HG03378 (cell line): ENCODE measurements at regions not wholly inside any gene's neighbourhood (a gene's known extent, or its start where the extent isn't known, plus 50 kb on each side); places are given as distances from the start of the nearest gene placed in this dataset.
"Not testable (repeated sequence)": the region's sequence is repeated elsewhere in the genome, so short reads cannot be mapped to it uniquely, and the experiment has no call there.

Source experiments
- ATAC-seq: cut with Tn5 transposase; IDR thresholded peaks from one replicate; pipeline ENCODE4 v1.9.1; 2021; ENCODE audit warnings: mild to moderate bottlenecking, moderate library complexity; ENCODE audit not compliant: unreplicated experiment

DNA sequence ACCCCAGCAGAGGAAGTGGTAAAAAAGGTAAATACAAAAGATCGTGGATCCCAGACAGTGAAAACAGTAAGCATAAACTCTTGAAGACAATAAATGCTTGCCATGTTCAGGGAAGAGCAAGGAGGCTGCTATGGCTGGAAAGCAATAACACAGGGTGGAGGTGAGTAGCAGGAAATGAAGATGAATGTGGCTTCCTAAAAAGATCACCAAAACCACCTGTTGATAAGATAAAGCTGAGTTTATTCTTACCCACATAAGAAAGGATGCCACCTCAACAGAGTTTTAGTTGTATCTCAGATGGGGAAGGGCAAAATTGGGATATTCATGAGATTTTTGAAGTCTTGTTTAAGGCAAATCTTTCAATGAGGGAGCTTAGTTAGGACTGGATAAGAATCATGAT lies 273.3 kb downstream of the MSX2 start:
- no peak for ATAC-seq

GRCh38 chr5:174996941-174997340 lies 272.6 kb downstream of the MSX2 start:
- ATAC-seq: no peak

DNA sequence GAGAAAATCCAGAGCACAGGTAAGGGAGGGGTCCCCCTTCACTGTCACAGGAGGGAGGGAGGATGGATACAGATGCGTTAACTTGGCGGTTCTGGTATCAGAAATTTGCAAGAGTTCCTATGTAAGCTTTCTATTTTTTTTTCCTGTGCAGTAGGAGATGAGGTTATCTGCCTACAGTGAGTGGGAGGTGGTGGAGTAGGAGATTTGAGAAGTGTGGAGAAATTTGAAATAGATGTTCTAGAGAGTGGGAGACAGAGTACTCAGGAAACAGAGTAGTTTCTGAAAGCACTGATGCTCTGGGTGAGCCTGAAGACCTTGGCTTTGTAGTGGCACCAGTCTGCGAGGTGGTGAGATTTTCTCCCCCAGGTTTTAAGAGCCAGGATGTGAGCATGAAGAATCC lies 271.4 kb downstream of the MSX2 start:
- no peak for ATAC-seq

DNA sequence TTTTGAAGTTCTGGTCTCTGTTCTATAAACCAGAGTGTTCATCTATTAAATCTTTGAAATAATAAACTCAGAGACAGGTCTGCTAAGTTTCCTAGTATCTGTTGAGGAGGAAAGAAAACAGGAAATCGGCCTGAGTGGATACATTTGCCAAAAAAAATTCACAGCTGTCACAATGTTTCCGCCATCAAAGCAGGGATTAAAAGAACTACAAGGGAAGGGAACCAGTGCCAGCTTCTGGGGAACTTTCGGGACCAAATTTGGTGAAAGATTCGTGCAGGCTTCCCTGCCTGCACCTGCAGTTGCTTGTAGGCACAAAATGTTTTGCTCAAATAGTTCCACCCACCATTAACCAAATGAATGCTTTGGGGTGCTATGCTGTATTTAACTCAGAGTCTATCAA lies 267.5 kb downstream of the MSX2 start:
- no peak for ATAC-seq

DNA sequence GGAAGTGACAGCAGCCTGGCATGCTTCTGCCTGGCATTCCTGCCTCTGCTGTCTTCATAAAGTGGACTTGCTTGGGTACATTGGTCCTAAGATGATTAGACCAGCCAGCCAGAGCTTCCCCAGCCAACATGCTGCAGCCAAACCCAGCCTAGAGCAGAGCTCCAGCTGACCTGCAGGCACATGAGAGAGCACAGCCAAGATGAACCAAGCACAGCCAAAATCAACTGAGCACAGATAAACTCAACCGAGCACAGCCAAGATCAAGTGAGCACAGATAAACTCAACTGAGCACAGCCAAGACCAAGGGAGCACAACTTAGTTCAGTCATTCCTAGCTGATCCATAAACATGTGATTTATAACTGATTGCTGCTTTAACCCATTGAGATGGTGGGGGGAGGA lies 266.5 kb downstream of the MSX2 start:
- ATAC-seq: no peak

- ATAC-seq: no peak
Measured at GRCh38 chr5:174987443-174988012, 263.1 kb downstream of the MSX2 start.

DNA sequence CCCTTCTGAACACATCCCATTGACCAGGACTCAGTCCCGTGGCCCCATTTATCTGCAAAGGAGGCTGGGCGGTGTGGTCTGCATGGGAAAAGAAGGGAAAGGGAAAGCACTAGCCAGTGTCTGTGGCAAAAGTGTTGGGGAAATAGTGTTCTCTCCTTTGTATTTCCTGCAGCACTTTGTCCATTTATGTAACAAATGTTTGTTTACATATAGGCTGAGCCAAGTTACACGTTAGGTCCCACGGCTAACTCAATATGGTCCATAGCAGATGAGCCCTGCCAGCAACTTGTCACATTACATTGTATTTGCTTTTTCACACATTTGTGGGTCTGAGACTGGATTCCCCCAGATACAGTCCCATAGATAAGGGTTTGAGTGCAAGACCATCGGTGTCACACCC lies 260.5 kb downstream of the MSX2 start:
- ATAC-seq: no peak

DNA sequence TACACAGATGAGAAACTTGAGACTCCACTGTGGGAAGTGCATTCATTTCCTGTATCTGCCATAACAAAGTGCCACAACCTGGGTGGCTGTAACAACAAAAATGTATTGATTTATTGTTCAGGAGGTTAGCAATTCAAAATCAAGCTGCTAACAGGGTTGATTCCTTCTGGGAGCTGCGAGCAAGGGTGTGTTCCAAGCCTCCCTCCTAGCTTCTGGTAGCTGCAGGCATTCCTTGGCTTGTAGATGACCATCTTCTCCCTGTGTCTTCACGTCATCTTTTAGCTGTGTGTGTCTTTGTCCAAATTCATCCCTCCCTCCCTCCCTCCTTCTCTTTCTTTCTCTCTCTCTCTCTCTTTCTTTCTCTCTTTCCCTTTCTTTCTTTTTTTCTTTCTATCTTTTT lies 258.1 kb downstream of the MSX2 start:
- no peak for ATAC-seq

- no peak for ATAC-seq
Measured at GRCh38 chr5:174981416-174981815, 257.0 kb downstream of the MSX2 start.

- ATAC-seq: no peak
Measured at GRCh38 chr5:174980952-174981351, 256.6 kb downstream of the MSX2 start.

GRCh38 chr5:174972291-174972690 lies 247.9 kb downstream of the MSX2 start:
- ATAC-seq: no peak

DNA sequence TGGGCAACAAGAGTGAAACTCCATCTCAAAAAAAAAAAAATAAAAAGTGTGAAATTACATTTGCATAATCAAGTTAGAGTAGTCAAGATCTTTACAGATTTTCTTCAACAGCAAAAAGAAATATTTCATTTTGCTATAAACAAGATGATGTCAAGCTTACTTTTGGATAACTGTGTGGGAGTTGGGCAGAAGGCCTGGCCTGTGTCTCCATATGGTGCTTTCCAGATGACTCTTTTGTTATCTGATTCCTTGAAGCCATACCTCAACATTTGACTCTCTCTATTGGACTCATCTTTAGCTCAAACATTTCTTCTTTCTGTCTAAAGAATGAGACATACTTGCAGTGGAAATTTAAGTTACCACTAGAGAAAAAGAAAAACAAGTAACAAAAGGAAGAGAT lies 246.8 kb downstream of the MSX2 start:
- ATAC-seq: no peak

DNA sequence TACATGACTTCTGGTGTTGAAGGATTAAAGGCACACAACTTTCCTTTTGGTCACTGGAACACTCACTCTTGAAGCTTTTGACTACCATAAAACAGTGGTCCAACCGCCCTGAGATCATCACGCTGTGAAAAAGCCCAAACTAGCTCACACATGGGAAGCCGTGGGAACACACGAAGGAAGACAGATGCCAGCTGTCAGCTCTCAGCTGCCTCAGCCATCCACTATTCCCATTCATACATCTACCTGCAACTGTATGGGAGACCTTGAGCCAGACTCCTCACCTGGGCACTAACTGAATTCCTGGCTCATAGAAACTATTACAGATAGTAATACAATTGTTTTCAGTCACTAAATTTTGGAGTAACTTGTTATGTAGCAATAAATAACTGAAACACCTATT lies 246.1 kb downstream of the MSX2 start:
- ATAC-seq: no peak

DNA sequence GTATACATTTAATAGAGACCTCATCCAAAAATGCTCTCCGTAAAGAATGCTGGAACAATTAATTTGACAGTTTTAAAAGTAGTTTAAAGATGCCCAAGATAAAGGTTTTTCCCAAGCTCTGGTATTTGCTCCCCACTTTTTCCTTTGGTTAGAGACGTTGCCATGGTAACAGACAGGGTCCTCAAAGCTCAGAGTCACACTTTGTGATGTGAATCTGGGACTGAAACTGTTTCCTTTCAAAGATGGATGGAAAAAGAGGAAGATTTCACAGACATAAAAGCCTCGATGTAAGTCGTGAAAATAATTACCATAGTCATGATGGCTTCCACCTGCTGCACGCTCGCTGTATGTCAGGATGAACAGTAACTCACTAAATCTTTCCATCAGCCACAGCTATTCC lies 229.5 kb downstream of the MSX2 start:
- ATAC-seq: no peak

DNA sequence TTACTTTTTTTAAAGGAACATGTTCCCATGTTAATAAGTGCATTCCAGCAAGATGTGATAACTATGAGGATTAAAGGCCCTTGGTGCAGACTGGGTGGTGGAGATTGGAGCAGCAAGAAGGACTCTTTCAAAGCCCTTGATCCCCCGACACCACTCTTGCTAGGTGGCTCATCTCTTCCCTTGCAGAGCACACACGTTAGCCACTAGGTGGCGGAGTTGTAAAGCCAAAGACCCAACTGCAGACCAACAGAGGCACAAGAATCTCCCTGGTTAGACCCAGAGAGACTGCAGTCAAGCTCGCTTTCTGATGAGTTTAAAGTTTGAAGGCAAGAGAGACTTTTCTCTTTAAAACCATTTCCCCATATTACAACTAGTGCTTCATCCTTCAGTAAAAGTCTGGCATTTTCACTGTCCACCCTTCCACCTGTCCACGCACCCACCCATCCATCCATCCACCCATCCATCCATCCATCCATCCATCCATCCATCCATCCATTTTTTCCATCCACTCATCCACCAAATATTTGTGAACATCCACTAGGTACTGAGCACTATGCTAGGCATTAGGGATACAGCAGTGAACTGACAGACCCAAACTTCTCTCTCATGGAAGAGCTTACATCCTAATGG lies 226.9 kb downstream of the MSX2 start:
- peak; percentile 61 for ATAC-seq

DNA sequence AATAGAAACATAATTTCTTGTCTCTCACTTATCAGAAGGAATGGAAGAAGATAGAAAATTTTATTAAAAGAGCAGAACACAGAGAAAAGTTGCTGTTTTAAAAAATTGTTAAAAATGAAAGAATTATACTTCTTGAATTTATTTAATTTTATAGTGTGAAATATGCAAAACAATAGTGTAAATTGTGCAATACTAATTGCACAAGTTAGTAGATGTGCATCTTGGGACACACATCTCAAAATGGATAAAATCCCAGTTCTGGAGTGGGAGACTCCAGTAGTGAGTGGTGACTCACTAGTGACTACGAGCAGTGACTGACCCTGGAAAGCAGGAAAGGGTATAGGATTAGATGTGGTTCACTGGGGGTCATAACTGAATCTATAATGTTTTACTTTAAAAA lies 223.2 kb downstream of the MSX2 start:
- no peak for ATAC-seq

DNA sequence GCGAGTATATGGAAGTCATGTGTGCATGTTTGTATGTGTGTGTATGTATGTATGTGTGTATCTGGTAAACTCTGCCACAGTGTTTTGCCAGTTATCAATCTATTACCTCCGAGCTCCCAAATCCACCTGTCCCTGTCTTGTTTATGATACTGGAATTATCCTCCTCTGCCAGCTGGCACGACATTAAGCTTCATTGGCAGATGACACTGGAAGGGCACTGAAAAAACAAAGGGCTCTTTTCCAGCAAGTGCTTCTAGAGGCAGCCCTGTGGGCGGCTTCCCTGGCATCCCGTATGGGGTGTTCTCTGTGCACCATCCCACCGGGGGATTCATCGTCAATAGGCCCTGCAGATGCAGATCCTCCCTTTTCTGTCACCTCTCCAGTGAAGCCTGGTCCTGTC lies 221.5 kb downstream of the MSX2 start:
- ATAC-seq: no peak

GRCh38 chr5:174943785-174944184 lies 219.4 kb downstream of the MSX2 start:
- ATAC-seq: no peak

DNA sequence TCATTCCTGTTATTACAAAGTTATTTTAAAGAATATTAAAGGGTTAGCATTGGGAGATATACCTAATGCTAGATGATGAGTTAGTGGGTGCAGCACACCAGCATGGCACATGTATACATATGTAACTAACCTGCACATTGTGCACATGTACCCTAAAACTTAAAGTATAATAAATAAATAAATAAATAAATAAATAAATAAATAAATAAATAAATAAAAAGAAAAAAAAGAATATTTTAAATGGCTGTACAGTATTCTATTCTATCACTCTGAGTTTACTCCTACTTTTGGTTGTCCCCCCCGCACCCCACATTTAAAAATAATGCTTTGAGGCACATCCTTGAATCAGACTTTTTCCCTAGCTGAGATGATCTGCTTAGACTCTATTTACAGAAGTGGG lies 218.6 kb downstream of the MSX2 start:
- not testable (repeated sequence) for ATAC-seq

DNA sequence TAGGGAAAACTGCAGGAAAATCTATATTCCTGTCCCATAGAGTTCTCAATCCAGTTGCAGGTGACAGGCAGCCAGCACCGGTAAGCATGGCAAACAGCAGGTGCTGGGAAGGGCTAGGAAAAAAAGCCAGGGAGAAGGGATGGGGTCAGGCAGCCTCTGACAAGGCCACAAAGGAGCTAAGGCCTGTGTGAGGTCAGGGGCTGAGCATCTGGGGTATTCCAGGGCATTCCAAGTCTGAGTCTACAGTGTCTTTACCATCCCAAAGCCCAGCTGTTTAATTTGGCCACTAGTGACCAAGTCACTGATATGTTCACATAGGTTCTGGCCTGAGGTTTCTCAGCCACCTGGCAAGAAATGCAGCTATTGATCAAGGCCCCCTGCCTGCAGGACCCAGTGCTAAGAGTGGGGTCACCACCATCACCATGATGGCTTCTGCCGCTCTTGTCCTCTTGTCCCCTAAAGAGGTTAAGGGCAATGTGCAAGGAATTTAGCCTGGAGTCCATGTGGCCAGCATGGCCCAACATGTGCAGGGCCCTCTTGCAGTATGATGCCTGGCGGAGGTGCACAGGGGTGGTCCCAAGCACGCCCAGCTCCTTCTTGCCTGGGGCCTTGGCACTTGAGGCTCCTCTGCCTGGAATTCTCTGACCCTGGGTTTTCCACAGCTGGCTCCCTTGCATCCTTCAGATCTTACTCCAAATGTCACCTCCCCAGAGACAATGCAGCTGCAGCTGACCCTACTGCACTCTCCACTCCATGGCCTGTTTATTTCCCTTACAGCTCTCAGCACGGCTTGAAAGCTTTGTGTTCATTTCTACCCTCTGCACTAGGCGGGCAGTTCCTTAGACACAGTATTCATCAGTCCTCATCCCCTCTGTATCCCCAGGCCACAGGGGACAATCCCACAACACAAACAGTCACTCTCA lies 213.1 kb downstream of the MSX2 start:
- ATAC-seq: no peak

- no peak for ATAC-seq
Measured at GRCh38 chr5:174935854-174936474, 211.6 kb downstream of the MSX2 start.

GRCh38 chr5:174931033-174931432 lies 206.7 kb downstream of the MSX2 start:
- ATAC-seq: not testable (repeated sequence)
